ENCODE measurements at regions not wholly inside any gene's neighbourhood (a gene's known extent, or its start where the extent isn't known, plus 50 kb on each side); places are given as distances from the start of the nearest gene placed in this dataset.

- Histone ChIP-seq H3K9me3 (no peaks in the 10 kb centered on the region), H3K4me3 (no peak overlapping the region), H3K4me1 (ENCODE audit: low read depth) (no peaks in the 10 kb centered on the region), H3K36me3 (ENCODE audit: low read depth) (no peaks in the 10 kb centered on the region)
- ATAC-seq (no peak), DNase-seq (no peak)
- TF ChIP-seq CTCF (IDR thresholded peaks at IDR 0.05): no peak
- intact Hi-C loops (cut with DNase I, micrococcal nuclease): no loop called here
Observed at GRCh38 chr21:25334046-25334730, 273.1 kb downstream of the MRPL39 start.

- Histone ChIP-seq H3K4me3 (no peak overlapping the region), H3K9me3 (no peaks in the 10 kb centered on the region), H3K36me3 (ENCODE audit: low read depth) (no peaks in the 10 kb centered on the region), H3K4me1 (ENCODE audit: low read depth) (no peaks in the 10 kb centered on the region)
- ATAC-seq (no peak), DNase-seq (no peak)
- intact Hi-C loops (cut with DNase I, micrococcal nuclease): no loop called here
- no peak for TF ChIP-seq CTCF (IDR thresholded peaks at IDR 0.05)
Observed at GRCh38 chr21:25331286-25331685, 276.0 kb downstream of the MRPL39 start.

GRCh38 chr21:25330266-25330665 is 277.0 kb downstream of the MRPL39 start:
- DNase-seq: no peak
- Histone ChIP-seq H3K4me1 (ENCODE audit: low read depth) (no peaks in the 10 kb centered on the region), H3K9me3 (no peaks in the 10 kb centered on the region), H3K4me3 (no peak overlapping the region), H3K36me3 (ENCODE audit: low read depth) (no peaks in the 10 kb centered on the region)
- TF ChIP-seq CTCF (IDR thresholded peaks at IDR 0.05): no peak
- no peak for ATAC-seq
- intact Hi-C loops (cut with DNase I, micrococcal nuclease): no loop called here

- ATAC-seq (no peak), DNase-seq (no peak)
- no peak overlapping the region for H3K4me3 ChIP-seq
- no peak for TF ChIP-seq CTCF (IDR thresholded peaks at IDR 0.05)
- no peaks in the 10 kb centered on the region for H3K36me3 ChIP-seq (ENCODE audit: low read depth)
- no peaks in the 10 kb centered on the region for H3K9me3 ChIP-seq
- intact Hi-C loops (cut with DNase I, micrococcal nuclease): no loop called here
- H3K4me1 ChIP-seq (ENCODE audit: low read depth): no peaks in the 10 kb centered on the region
Observed at GRCh38 chr21:25329227-25329825, 278.0 kb downstream of the MRPL39 start.

- H3K9me3 ChIP-seq: no peaks in the 10 kb centered on the region
- H3K36me3 ChIP-seq (ENCODE audit: low read depth): no peaks in the 10 kb centered on the region
- intact Hi-C loops (cut with DNase I, micrococcal nuclease): no loop called here
- H3K4me1 ChIP-seq (ENCODE audit: low read depth): no peaks in the 10 kb centered on the region
- ATAC-seq: no peak
- no peak for TF ChIP-seq CTCF (IDR thresholded peaks at IDR 0.05)
- DNase-seq: no peak
- H3K4me3 ChIP-seq: no peak overlapping the region
Observed at GRCh38 chr21:25328736-25329135, 278.5 kb downstream of the MRPL39 start.

Measured in mucosa of descending colon (tissue), 3 donors.